Natural killer cell (primary cell): ENCODE measurements at regions not wholly inside any gene's neighbourhood (a gene's known extent, or its start where the extent isn't known, plus 50 kb on each side); places are given as distances from the start of the nearest gene placed in this dataset.

ENCODE experiments used
- ATAC-seq, 3 donors: fragments of 150-1000 bp in 2 of 3; fragments of 200-7000 bp in 1 of 3; cut with Tn5 transposase; 1 replicate in 1 of 3; 2 replicates in 2 of 3; pipeline ENCODE4 v1.10.0; 2021; ENCODE audit warnings: mild to moderate bottlenecking in 2 of 3, moderate library complexity in 2 of 3
- DNase-seq, 2 donors: peaks; one replicate each; pipeline versions ENCODE4 v3.0.0 to v3.0.0-alpha.2; 2013 to 2021; ENCODE audit warnings: mixed read lengths in 1 of 2
- H3K27ac ChIP-seq: one replicate; pipeline ENCODE4 v1.5.1; 2013; ENCODE audit warnings: mild to moderate bottlenecking, low read length
- H3K27me3 ChIP-seq: one replicate; pipeline ENCODE4 v1.6.1; 2013; ENCODE audit warnings: low read length; ENCODE audit not compliant: control insufficient read depth, insufficient read depth
- H3K36me3 ChIP-seq: one replicate; pipeline ENCODE4 v1.6.1; 2013; ENCODE audit warnings: low read length; ENCODE audit not compliant: control insufficient read depth, insufficient read depth
- H3K4me1 ChIP-seq: one replicate; pipeline ENCODE4 v1.6.1; 2013; ENCODE audit warnings: low read length; ENCODE audit not compliant: control insufficient read depth, insufficient read depth
- H3K4me3 ChIP-seq: one replicate; pipeline ENCODE4 v1.5.1; 2013; ENCODE audit warnings: low read length
- H3K9me3 ChIP-seq: one replicate; pipeline ENCODE4 v1.6.1; 2013; ENCODE audit warnings: low read length; ENCODE audit not compliant: control insufficient read depth, insufficient read depth
- H3K27ac Mint-ChIP-seq, 2 donors: one replicate each; pipeline ENCODE4 v1.8.0; 2022; ENCODE audit warnings: mild to moderate bottlenecking in 2 of 2, mixed read lengths in 2 of 2, moderate library complexity in 1 of 2
- H3K27me3 Mint-ChIP-seq, 2 donors: one replicate each; pipeline ENCODE4 v1.8.0; 2022; ENCODE audit warnings: low read depth in 2 of 2, mixed read lengths in 2 of 2
- H3K36me3 Mint-ChIP-seq: one replicate; pipeline ENCODE4 v1.8.0; 2022; ENCODE audit warnings: mixed read lengths
- H3K4me1 Mint-ChIP-seq, 2 donors: one replicate each; pipeline ENCODE4 v1.8.0; 2022; ENCODE audit warnings: mixed read lengths in 2 of 2
- H3K4me3 Mint-ChIP-seq: one replicate; pipeline ENCODE4 v1.8.0; 2022; ENCODE audit warnings: mild to moderate bottlenecking, moderate library complexity, mixed read lengths
- H3K9me3 Mint-ChIP-seq, 2 donors: one replicate each; pipeline ENCODE4 v1.8.0; 2022; ENCODE audit warnings: mixed read lengths in 2 of 2
- WGBS: methylation state at CpG from one replicate; pipeline ENCODE4 v1.1.7; 2013; ENCODE audit warnings: missing lambda C conversion rate; ENCODE audit not compliant: insufficient coverage; 5-methylcytosine and 5-hydroxymethylcytosine counted together
- intact Hi-C: fragments of 100-400 bp; cut with micrococcal nuclease; formaldehyde crosslinking; loops from one replicate; pipeline ENCODE4 v1.14.2; 2022
- TF ChIP-seq, protein P1 (sequence below): fragments of 200-600 bp; IDR thresholded peaks from one replicate; pipeline ENCODE4 v1.8.0; 2022; ENCODE audit warnings: antibody characterized with exemption

GRCh38 chr15:37524601-37525000 lies 409.8 kb upstream of the TMCO5A start:
- no peaks in the 10 kb centered on the region for H3K4me1 Mint-ChIP-seq
- no peak overlapping the region for H3K27ac Mint-ChIP-seq
- no peak overlapping the region for H3K4me3 Mint-ChIP-seq
- no peaks in the 10 kb centered on the region for H3K4me1 ChIP-seq
- no peaks in the 10 kb centered on the region for H3K27me3 ChIP-seq
- TF ChIP-seq, protein P1, sequence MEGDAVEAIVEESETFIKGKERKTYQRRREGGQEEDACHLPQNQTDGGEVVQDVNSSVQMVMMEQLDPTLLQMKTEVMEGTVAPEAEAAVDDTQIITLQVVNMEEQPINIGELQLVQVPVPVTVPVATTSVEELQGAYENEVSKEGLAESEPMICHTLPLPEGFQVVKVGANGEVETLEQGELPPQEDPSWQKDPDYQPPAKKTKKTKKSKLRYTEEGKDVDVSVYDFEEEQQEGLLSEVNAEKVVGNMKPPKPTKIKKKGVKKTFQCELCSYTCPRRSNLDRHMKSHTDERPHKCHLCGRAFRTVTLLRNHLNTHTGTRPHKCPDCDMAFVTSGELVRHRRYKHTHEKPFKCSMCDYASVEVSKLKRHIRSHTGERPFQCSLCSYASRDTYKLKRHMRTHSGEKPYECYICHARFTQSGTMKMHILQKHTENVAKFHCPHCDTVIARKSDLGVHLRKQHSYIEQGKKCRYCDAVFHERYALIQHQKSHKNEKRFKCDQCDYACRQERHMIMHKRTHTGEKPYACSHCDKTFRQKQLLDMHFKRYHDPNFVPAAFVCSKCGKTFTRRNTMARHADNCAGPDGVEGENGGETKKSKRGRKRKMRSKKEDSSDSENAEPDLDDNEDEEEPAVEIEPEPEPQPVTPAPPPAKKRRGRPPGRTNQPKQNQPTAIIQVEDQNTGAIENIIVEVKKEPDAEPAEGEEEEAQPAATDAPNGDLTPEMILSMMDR: no peak
- no peak overlapping the region for H3K4me3 ChIP-seq
- no peaks in the 10 kb centered on the region for H3K9me3 ChIP-seq
- no peak overlapping the region for H3K27ac ChIP-seq
- DNase-seq (no peak), ATAC-seq (no peak)
- intact Hi-C loops: no loop called here
- peaks cover 16 to 23% of the 10 kb centered on the region in 2 donors for H3K9me3 Mint-ChIP-seq
- no peaks in the 10 kb centered on the region for H3K27me3 Mint-ChIP-seq
- H3K36me3 Mint-ChIP-seq: no peaks in the 10 kb centered on the region
- no peaks in the 10 kb centered on the region for H3K36me3 ChIP-seq

- Mint-ChIP-seq H3K27me3 (no peaks in the 10 kb centered on the region), H3K36me3 (no peaks in the 10 kb centered on the region), H3K9me3 (peaks cover 19 to 20% of the 10 kb centered on the region in 2 donors), H3K4me1 (no peaks in the 10 kb centered on the region), H3K4me3 (no peak overlapping the region), H3K27ac (no peak overlapping the region)
- no peak for ATAC-seq
- Histone ChIP-seq H3K27me3 (no peaks in the 10 kb centered on the region), H3K36me3 (no peaks in the 10 kb centered on the region), H3K27ac (no peak overlapping the region), H3K4me3 (no peak overlapping the region), H3K9me3 (no peaks in the 10 kb centered on the region), H3K4me1 (no peaks in the 10 kb centered on the region)
- WGBS: 0% methylated on average over 1 of the region's 2 CpGs
- DNase-seq: no peak
- TF ChIP-seq, protein P1: no peak
- intact Hi-C loops: no loop called here
Observed at GRCh38 chr15:37528432-37528831, 406.0 kb upstream of the TMCO5A start.

DNA sequence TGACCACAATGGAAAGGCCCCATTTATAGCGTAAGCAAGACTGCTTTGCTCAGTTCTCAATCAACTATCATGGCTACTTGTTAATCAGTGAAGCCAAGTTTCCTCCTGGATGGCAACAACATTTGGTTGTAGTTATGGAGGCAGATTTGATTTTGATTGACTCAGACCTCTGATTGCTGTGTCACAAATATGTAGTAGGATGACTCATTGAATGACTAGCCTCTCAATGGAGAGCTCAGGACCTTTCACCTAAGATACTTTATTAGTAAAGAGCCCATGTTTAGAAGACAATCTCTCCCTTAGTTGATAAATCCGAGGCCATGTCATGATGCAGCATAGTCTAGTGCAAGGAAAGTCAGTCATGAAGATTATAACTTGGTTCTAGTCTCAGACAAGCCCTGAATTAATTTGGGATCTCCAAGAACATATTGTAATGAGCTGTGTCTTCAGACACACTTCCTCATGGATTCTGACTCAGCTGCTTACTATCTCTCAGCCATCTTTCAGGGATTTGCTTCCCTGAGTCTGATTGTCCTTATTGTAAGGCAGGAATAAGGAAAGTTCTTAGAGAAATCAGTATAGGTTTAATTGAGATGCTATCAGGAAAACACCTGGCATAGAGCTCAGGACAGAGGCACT lies 397.4 kb upstream of the TMCO5A start:
- H3K9me3 Mint-ChIP-seq: peaks cover 11 to 18% of the 10 kb centered on the region in 2 donors
- H3K27ac Mint-ChIP-seq: no peak overlapping the region
- Histone ChIP-seq H3K9me3 (no peaks in the 10 kb centered on the region), H3K27me3 (no peaks in the 10 kb centered on the region), H3K4me3 (no peak overlapping the region), H3K36me3 (no peaks in the 10 kb centered on the region), H3K4me1 (no peaks in the 10 kb centered on the region), H3K27ac (no peak overlapping the region)
- no peaks in the 10 kb centered on the region for H3K36me3 Mint-ChIP-seq
- H3K27me3 Mint-ChIP-seq: no peaks in the 10 kb centered on the region
- no peaks in the 10 kb centered on the region for H3K4me1 Mint-ChIP-seq
- ATAC-seq: no peak
- 81% methylated on average over 2 of the region's 2 CpGs for WGBS
- H3K4me3 Mint-ChIP-seq: no peak overlapping the region
- intact Hi-C loops: no loop called here
- DNase-seq: no peak
- TF ChIP-seq, protein P1: no peak

DNA sequence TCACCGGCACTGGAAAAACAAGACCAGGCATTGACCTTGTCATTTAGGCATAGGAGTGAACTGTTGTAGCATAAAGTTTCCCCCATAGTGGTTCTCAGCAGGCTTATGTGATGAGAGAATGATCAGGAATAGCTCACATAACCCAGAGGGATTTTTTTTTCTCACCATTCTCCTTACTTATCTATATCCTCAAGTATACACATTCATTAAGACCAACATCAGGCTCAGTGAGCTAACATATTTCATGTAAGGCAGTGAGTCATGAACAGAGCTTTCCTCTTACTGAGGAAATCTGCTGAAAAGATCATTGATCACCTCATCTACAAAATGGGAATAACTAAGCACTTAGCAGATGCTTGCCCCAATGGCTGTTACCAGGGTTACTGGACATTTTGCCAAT lies 396.6 kb upstream of the TMCO5A start:
- TF ChIP-seq, protein P1: no peak
- Mint-ChIP-seq H3K9me3 (peaks cover 8 to 21% of the 10 kb centered on the region in 2 donors), H3K27ac (no peak overlapping the region), H3K27me3 (no peaks in the 10 kb centered on the region), H3K36me3 (no peaks in the 10 kb centered on the region), H3K4me3 (no peak overlapping the region), H3K4me1 (no peaks in the 10 kb centered on the region)
- intact Hi-C loops: no loop called here
- DNase-seq: no peak
- Histone ChIP-seq H3K27ac (no peak overlapping the region), H3K27me3 (no peaks in the 10 kb centered on the region), H3K9me3 (no peaks in the 10 kb centered on the region), H3K36me3 (no peaks in the 10 kb centered on the region), H3K4me1 (no peaks in the 10 kb centered on the region), H3K4me3 (no peak overlapping the region)
- ATAC-seq: no peak
- WGBS: 100% methylated on average over 1 of the region's 1 CpG
